GM18505 (cell line): ENCODE measurements at regions not wholly inside any gene's neighbourhood (a gene's known extent, or its start where the extent isn't known, plus 50 kb on each side); places are given as distances from the start of the nearest gene placed in this dataset.

Source experiments
- ATAC-seq: cut with Tn5 transposase; IDR thresholded peaks from one replicate; pipeline ENCODE4 v1.9.1; 2021; ENCODE audit not compliant: unreplicated experiment
- POLR2A ChIP-seq: IDR thresholded peaks from 4 replicates; pipeline ENCODE4 v1.6.1; 2011; ENCODE audit warnings: borderline replicate concordance; ENCODE audit not compliant: insufficient read depth, insufficient read length; ENCODE audit errors: extremely low read depth

DNA sequence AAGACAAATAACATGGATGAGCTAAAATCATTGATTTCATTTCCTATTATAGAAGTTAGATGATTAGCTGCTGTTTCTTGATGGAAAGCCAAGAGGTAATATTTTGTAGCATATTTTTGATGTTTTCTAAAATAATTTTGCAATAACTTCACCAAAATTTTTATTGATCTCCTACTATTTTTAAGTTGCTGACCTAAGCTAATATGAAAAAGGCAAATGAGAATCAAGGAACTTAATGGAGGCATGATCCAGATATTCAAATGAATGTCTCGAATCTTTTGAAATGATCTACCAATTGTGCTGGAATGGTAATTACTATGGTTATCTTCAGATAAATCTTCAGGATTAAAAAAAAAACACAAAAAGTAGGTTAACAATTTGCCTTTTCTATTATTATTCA is 1591.4 kb upstream of the PCDH7 start:
- ATAC-seq: no peak
- no peak for TF ChIP-seq POLR2A

DNA sequence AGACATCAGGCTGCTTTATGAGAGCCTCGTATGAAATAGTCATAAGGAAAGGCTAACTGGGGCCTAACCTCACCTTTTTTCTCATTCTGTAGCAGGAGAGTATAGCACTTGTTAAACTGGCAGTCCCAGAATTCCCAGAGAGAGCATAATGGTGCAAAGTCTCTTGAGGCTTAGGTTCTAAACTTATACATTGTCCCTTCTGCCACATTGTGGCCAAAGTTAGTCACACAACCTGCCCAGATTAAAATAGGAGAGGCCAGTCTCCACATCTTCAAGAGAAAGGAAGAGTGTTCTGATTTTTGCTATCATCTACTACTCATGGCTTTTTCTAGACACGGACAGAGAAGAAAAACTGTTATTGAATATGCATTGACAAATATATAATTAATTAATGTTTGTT is 1588.9 kb upstream of the PCDH7 start:
- no peak for TF ChIP-seq POLR2A
- ATAC-seq: no peak

DNA sequence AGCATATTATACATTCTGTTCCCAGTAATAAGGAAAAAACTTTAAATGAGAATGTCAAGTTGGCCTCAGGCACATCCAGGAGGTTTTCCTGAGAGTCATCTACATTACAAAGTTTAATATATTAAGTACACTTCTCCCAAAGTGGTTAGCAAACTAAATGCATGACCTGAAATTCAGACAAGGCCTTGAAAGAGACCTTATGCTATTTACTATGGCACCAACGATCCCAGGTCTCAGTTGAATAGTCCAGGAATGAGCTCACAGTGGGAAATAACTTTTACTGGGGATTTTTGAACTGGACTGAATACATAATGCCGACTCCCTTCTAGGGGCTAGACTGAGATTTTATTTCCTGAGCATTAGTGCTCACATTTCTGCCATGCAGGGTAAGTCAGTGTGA is 1577.5 kb upstream of the PCDH7 start:
- TF ChIP-seq POLR2A: no peak

DNA sequence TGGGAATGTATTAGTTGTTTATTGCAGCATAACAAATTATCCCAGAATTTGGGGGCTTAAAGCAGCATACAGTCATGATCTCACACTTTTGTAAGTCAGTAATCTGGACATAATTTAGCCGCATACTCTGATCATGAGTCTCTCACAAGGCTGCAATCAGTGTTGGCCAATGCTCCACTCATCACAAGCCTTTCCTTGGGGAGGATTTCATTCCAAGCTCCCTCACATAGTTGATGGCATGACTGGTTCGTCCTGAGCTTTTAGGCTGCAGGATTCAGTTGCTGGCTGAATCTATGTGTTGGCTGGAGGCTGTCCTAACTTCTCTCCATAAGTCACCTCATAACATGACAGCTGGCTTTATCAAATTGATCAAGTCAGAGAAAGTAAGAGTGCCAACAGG is 1568.6 kb upstream of the PCDH7 start:
- no peak for TF ChIP-seq POLR2A
- no peak for ATAC-seq

More for the DNA sequence above, 1577.5 kb upstream of the PCDH7 start:
- no peak for ATAC-seq

DNA sequence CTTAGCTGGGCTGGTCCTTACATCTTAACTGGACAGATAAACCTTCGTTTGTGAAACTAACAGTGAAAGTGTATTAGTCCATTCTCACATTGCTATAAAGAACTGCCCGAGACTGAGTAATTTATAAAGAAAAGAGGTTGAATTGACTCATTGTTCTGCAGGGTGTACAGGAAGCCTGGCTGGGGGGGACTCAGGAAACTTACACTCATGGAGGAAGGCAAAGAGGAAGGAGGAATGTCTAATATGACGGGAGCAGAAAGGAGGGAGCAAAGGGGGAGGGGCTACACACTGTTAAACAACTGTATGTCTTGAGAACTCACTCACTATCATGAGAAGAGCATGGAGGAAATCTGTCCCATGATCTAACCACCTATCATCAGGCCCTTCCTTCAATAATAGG is 1566.5 kb upstream of the PCDH7 start:
- ATAC-seq: no peak
- no peak for TF ChIP-seq POLR2A

DNA sequence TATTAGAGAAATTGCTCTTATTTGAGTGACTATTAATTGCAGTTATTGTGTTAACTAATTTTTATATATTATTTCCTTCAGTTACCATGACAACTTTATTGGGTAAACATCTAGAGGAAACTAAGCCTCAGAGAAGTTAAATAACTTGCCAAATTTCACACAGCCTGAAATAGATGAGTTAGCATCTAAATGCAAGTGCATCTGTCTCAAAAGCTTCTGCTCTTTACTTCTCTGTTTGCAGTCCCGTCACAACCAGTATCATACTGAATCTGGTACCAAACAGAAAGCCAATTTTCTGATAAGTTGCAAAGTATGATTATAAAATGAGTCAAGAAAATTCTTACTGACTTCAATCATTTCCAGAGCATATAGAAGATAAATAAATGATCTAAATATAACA is 1544.9 kb upstream of the PCDH7 start:
- ATAC-seq: no peak

DNA sequence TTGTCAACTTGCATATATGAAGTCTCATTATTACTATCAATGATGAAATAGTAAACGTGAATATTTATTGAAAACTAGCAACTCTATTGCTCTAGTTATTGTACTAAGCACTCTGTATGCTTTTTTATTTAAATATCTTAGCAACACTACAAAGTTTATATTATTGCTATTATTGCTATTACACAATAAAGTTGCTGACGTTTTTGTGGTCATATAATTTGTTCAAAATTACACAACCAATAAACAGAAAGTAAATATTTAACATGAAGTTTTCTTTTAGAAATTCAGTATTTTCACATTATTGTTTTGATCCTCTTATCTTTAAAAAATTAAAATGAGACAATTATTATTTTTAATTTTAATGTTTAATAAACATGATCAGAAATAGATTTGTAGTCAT is 1521.1 kb upstream of the PCDH7 start:
- ATAC-seq: no peak
- TF ChIP-seq POLR2A: no peak

More for the DNA sequence above, 1544.9 kb upstream of the PCDH7 start:
- no peak for TF ChIP-seq POLR2A

DNA sequence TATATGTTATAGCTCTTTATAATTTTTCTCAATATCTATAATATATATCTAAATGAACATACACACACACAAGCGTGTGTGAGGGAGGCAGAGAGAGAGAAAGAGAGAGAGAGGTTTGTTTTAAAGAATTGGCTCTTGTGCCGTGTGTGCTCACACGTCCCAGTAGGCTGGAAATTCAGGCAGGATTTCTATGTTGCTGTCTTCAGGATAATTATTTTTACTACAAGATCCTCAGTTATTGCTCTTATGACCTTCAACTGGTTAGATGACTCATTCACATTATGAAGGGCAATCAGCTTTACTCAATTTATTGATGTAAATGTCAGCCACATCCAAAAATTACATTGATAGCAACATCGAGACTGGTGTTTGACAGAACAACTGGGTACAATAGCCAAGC is 1520.7 kb upstream of the PCDH7 start:
- TF ChIP-seq POLR2A: no peak
- ATAC-seq: no peak

DNA sequence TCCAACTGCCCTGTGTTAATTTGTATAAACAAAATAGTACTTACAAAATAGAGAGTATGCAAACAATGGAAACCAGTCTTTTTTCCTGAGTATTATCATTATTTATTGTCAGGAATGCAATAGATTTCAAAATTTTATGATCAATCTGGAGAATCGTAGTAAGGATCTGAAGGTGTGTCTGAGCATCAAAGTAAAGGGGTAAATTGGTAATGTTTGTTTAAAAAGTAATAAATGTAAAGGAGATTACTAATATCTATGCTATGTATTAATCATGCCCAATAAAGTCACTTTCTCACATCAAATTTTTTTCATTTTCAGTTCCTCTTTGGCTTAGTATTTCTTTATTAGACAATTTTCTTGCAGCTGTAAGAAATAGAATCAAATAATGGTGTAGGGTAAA is 1507.1 kb upstream of the PCDH7 start:
- no peak for TF ChIP-seq POLR2A

DNA sequence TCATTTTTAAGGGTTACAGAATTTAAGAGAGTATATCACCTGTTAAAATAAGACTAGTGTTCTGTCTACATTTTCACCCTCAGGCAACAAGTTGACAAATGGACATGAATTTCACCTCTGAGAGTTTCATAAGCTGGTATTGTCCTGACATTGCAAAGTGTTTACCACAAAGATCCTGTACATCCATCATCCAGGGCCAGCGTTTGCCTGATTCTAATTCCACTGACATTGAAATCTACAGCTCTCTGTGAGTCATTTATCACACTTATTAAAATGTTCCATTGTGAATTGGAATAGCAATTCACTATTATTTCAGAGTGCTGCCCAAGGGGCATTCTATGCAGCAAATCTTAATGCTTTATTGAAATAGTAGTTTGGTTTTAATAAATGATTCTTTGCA is 1499.4 kb upstream of the PCDH7 start:
- ATAC-seq: no peak
- TF ChIP-seq POLR2A: no peak

More for the DNA sequence above, 1507.1 kb upstream of the PCDH7 start:
- no peak for ATAC-seq

DNA sequence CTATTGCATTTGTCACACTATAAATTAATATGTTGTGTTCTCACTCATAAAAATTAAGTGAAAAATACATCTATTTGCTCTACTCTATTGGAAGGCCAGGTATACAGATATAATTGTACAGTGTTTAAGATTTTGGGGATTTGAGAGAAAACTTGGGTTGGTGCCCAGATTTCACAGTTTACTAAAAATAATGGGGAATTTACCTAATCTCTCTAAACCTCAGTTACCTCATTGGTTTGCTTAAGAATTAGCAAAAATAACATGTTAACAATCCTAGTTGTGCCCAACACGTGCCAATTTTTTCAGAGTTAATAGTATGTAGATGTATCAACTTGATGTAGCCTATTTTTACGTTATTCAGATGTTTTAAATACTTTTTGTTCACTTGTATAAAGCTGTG is 1495.3 kb upstream of the PCDH7 start:
- no peak for TF ChIP-seq POLR2A
- no peak for ATAC-seq

DNA sequence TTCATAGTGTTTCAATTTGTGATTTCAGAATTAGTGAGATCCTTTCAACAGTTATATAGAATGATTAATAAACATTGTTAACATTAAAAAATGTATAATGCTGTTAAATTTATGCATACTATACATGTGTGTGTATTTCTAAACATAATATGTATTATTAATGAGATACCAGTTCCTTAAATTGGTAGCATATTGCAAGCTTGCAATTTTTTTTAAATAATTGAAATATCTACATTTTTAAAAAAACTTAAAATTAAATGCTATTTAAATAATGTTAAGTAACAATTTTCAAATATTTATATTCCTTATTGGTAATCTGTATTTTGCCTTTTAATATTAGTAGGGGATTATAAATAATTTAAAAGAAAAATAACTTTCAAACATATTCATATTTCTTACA is 1479.5 kb upstream of the PCDH7 start:
- ATAC-seq: no peak
- TF ChIP-seq POLR2A: no peak

DNA sequence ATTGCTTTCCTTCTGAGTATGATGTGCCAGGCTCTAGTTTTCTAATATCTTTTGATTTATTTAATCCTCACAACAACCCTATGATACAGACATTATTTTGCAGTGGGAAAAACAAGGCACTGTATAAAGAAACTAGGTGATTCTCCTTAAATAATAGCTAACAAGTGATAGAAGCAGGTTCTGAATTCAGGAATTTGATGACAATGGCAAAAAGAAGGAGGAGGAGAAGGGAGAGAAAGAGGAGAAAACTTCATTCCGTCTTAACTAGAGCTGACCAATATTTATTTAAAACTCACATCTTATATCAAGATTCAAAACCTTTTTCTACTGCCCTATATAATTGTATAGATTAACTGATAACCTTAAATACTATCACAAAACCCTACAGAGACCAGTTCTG is 1477.1 kb upstream of the PCDH7 start:
- no peak for ATAC-seq
- TF ChIP-seq POLR2A: no peak

DNA sequence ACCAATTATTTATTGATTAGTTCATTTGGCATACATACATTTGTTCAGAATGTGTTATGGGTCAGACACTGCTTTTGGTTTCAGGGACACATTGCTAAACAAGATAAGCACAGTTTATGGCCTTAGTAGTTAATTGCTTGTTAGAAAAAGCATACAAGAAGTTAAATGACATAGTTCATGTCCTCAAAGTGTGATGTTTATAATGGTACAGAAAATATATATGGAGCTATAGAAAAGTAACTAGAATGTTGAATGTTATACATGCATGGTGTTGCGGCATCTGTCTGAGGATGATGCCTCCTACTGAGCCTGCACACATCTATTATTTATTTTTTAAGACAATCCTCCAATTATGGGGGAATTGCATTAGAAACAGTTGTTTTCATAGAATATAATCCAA is 1476.3 kb upstream of the PCDH7 start:
- no peak for TF ChIP-seq POLR2A
- ATAC-seq: no peak

DNA sequence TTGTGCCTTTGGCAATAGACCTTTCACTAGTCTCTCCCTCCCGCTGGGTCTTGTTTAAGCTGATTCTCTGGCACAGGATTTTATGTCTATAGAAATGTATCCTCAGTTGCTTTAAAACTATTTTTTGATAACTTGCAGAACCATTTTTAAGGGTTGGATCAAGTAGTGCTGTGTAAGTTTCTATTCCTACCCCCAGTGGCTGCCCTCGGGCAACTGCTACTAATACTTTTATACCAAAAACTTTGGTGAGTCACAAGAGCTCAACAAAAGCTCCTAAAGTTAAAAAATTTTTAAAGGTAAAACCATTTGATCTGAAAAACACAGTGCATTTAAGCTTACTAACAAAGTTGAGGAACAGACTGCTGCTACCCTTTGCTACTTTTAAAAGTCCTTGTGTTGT is 1460.6 kb upstream of the PCDH7 start:
- no peak for TF ChIP-seq POLR2A
- no peak for ATAC-seq
